ENCODE measurements at regions not wholly inside any gene's neighbourhood (a gene's known extent, or its start where the extent isn't known, plus 50 kb on each side); places are given as distances from the start of the nearest gene placed in this dataset.

- BruUV-seq (replicated peaks) = no TSS peak
- no peak overlapping the region for H3K4me3 Mint-ChIP-seq (ENCODE audit: unreplicated experiment)
- peaks cover 10% of the 10 kb centered on the region for H3K9me3 Mint-ChIP-seq (ENCODE audit: unreplicated experiment)
- no peaks in the 10 kb centered on the region for H3K27me3 ChIP-seq (replicated peaks; ENCODE audit: control insufficient read depth, insufficient read depth, low read length)
- ChIA-PET CTCF (no interaction called here), POLR2A (no interaction called here)
- TF ChIP-seq CTCF (IDR thresholded peaks at IDR 0.05; ENCODE audit: insufficient read depth in 1 of 2, low read depth in 1 of 2, low read length in 1 of 2, severe bottlenecking in 1 of 2, unreplicated experiment in 1 of 2) = no peak
- no peaks in the 10 kb centered on the region for H3K36me3 Mint-ChIP-seq (ENCODE audit: insufficient read depth, unreplicated experiment)
- H3K27ac Mint-ChIP-seq (ENCODE audit: unreplicated experiment) = no peak overlapping the region
- H3K9me3 ChIP-seq = no peaks in the 10 kb centered on the region
- H3K36me3 ChIP-seq (ENCODE audit: control insufficient read depth, insufficient read depth, low read length) = no peaks in the 10 kb centered on the region
- no peaks in the 10 kb centered on the region for H3K4me1 Mint-ChIP-seq (ENCODE audit: low read depth, unreplicated experiment)
- no peaks in the 10 kb centered on the region for H3K27me3 Mint-ChIP-seq (ENCODE audit: insufficient read depth, unreplicated experiment)
- intact Hi-C loops (cut with micrococcal nuclease; ENCODE audit: unreplicated experiment) = no loop called here
- DNase-seq = no peak
- no peaks in the 10 kb centered on the region for H3K4me1 ChIP-seq
- no peak overlapping the region for H3K4me3 ChIP-seq (ENCODE audit: low read depth, low read length)
Measured at GRCh38 chr14:85400678-85401077, 129.3 kb upstream of the FLRT2 start.

- Mint-ChIP-seq H3K36me3 (ENCODE audit: insufficient read depth, unreplicated experiment) (no peaks in the 10 kb centered on the region), H3K4me3 (ENCODE audit: unreplicated experiment) (no peak overlapping the region), H3K9me3 (ENCODE audit: unreplicated experiment) (peaks cover 10% of the 10 kb centered on the region), H3K27me3 (ENCODE audit: insufficient read depth, unreplicated experiment) (no peaks in the 10 kb centered on the region), H3K27ac (ENCODE audit: unreplicated experiment) (no peak overlapping the region), H3K4me1 (ENCODE audit: low read depth, unreplicated experiment) (no peaks in the 10 kb centered on the region)
- Histone ChIP-seq H3K4me3 (ENCODE audit: low read depth, low read length) (no peak overlapping the region), H3K36me3 (ENCODE audit: control insufficient read depth, insufficient read depth, low read length) (no peaks in the 10 kb centered on the region), H3K27me3 (replicated peaks; ENCODE audit: control insufficient read depth, insufficient read depth, low read length) (no peaks in the 10 kb centered on the region), H3K4me1 (no peaks in the 10 kb centered on the region), H3K9me3 (no peaks in the 10 kb centered on the region)
- CTCF ChIA-PET = no interaction called here
- POLR2A ChIA-PET = no interaction called here
- no peak for DNase-seq
- TF ChIP-seq CTCF (IDR thresholded peaks at IDR 0.05; ENCODE audit: insufficient read depth in 1 of 2, low read depth in 1 of 2, low read length in 1 of 2, severe bottlenecking in 1 of 2, unreplicated experiment in 1 of 2) = no peak
- intact Hi-C loops (cut with micrococcal nuclease; ENCODE audit: unreplicated experiment) = no loop called here
- BruUV-seq (replicated peaks) = no TSS peak
Measured at GRCh38 chr14:85401384-85401783, 128.6 kb upstream of the FLRT2 start.

- no TSS peak for BruUV-seq (replicated peaks)
- no peaks in the 10 kb centered on the region for H3K27me3 ChIP-seq (replicated peaks; ENCODE audit: control insufficient read depth, insufficient read depth, low read length)
- H3K9me3 ChIP-seq = no peaks in the 10 kb centered on the region
- ChIA-PET CTCF (no interaction called here), POLR2A (no interaction called here)
- no peak overlapping the region for H3K4me3 ChIP-seq (ENCODE audit: low read depth, low read length)
- Mint-ChIP-seq H3K27me3 (ENCODE audit: insufficient read depth, unreplicated experiment) (no peaks in the 10 kb centered on the region), H3K4me1 (ENCODE audit: low read depth, unreplicated experiment) (no peaks in the 10 kb centered on the region), H3K4me3 (ENCODE audit: unreplicated experiment) (no peak overlapping the region), H3K9me3 (ENCODE audit: unreplicated experiment) (peaks cover 10% of the 10 kb centered on the region), H3K36me3 (ENCODE audit: insufficient read depth, unreplicated experiment) (no peaks in the 10 kb centered on the region), H3K27ac (ENCODE audit: unreplicated experiment) (no peak overlapping the region)
- no peaks in the 10 kb centered on the region for H3K4me1 ChIP-seq
- intact Hi-C loops (cut with micrococcal nuclease; ENCODE audit: unreplicated experiment) = no loop called here
- no peaks in the 10 kb centered on the region for H3K36me3 ChIP-seq (ENCODE audit: control insufficient read depth, insufficient read depth, low read length)
- DNase-seq = no peak
- TF ChIP-seq CTCF (IDR thresholded peaks at IDR 0.05; ENCODE audit: insufficient read depth in 1 of 2, low read depth in 1 of 2, low read length in 1 of 2, severe bottlenecking in 1 of 2, unreplicated experiment in 1 of 2) = no peak
Measured at GRCh38 chr14:85402569-85403162, 127.3 kb upstream of the FLRT2 start.

Measured in Caco-2 (cell line).